GM18909 (cell line): ENCODE measurements at regions not wholly inside any gene's neighbourhood (a gene's known extent, or its start where the extent isn't known, plus 50 kb on each side); places are given as distances from the start of the nearest gene placed in this dataset.

Source experiments
- ATAC-seq: cut with Tn5 transposase; IDR thresholded peaks from one replicate; pipeline ENCODE4 v1.9.1; 2021; ENCODE audit warnings: mild to moderate bottlenecking; ENCODE audit not compliant: unreplicated experiment, poor library complexity

GRCh38 chr7:124996778-124997177 lies 67.2 kb upstream of the POT1 start:
- ATAC-seq, result peak; percentile 81

GRCh38 chr7:124992851-124993562 lies 63.4 kb upstream of the POT1 start:
- ATAC-seq, result no peak

GRCh38 chr7:124989911-124990310 lies 60.3 kb upstream of the POT1 start:
- no peak for ATAC-seq
